Suprapubic skin (tissue), 4 donors: ENCODE measurements at regions not wholly inside any gene's neighbourhood (a gene's known extent, or its start where the extent isn't known, plus 50 kb on each side); places are given as distances from the start of the nearest gene placed in this dataset.

ENCODE experiments used
- CTCF ChIP-seq, 2 donors: fragments of 200-600 bp in 1 of 2; fragments of 450-650 bp in 1 of 2; sonication (generic) in 1 of 2; IDR thresholded peaks; one replicate each; pipeline ENCODE4 v1.5.1; 2016 to 2019; ENCODE audit warnings: antibody characterized with exemption in 2 of 2, mild to moderate bottlenecking in 1 of 2, moderate library complexity in 1 of 2
- EP300 ChIP-seq: sonication (generic); formaldehyde crosslinking; IDR thresholded peaks from one replicate; pipeline ENCODE4 v1.6.1; 2017; ENCODE audit warnings: antibody characterized with exemption
- POLR2A ChIP-seq, 2 donors: fragments of 450-650 bp; IDR thresholded peaks; one replicate each; pipeline ENCODE4 v1.6.1; 2017; ENCODE audit warnings: antibody characterized with exemption in 2 of 2, mild to moderate bottlenecking in 2 of 2, moderate library complexity in 2 of 2
- POLR2AphosphoS5 ChIP-seq, 3 donors: sonication (generic); formaldehyde crosslinking; IDR thresholded peaks; one replicate each; pipeline ENCODE4 v1.6.1; 2017; ENCODE audit warnings: antibody characterized with exemption in 3 of 3

GRCh38 chr6:91386204-91386603 is 799.3 kb upstream of the MAP3K7 start:
- TF ChIP-seq CTCF (IDR thresholded peaks at IDR 0.05) (no peak), POLR2A (IDR thresholded peaks at IDR 0.05) (no peak), EP300 (no peak), POLR2AphosphoS5 (IDR thresholded peaks at IDR 0.05) (no peak)
